GM13976 (cell line): ENCODE measurements at regions not wholly inside any gene's neighbourhood (a gene's known extent, or its start where the extent isn't known, plus 50 kb on each side); places are given as distances from the start of the nearest gene placed in this dataset.

Experiments used
- DNase-seq: peaks from one replicate; pipeline ENCODE4 v3.0.0; 2012; ENCODE audit warnings: low spot score
- CTCF ChIP-seq: IDR thresholded peaks from 2 replicates; pipeline ENCODE4 v1.5.1; 2012; ENCODE audit warnings: borderline replicate concordance, mild to moderate bottlenecking; ENCODE audit not compliant: insufficient read depth; ENCODE audit errors: extremely low read depth, missing control alignments, control extremely low read depth
- in situ Hi-C: fragments of 300-500 bp; cut with MboI; formaldehyde crosslinking; loops from one replicate; pipeline ENCODE4 v1.12.0; 2022; ENCODE audit warnings: low sequenced_read_pairs, mixed read lengths, inconsistent platforms; ENCODE audit not compliant: unreplicated experiment

GRCh38 chr2:19128148-19128547 is 230.3 kb downstream of the OSR1 start:
- in situ Hi-C loops, result no loop called here

GRCh38 chr2:19127616-19128015 is 230.8 kb downstream of the OSR1 start:
- no peak for TF ChIP-seq CTCF
- in situ Hi-C loops, result no loop called here
- no peak for DNase-seq

More at GRCh38 chr2:19128148-19128547, 230.3 kb downstream of the OSR1 start:
- DNase-seq, result no peak
- no peak for TF ChIP-seq CTCF

GRCh38 chr2:19125901-19126680 is 232.3 kb downstream of the OSR1 start:
- in situ Hi-C loops, result no loop called here
- DNase-seq, result no peak
- no peak for TF ChIP-seq CTCF

- in situ Hi-C loops, result no loop called here
- TF ChIP-seq CTCF, result no peak
- DNase-seq, result no peak
Measured at GRCh38 chr2:19124135-19124534, 234.3 kb downstream of the OSR1 start.

- no peak for DNase-seq
- in situ Hi-C loops, result no loop called here
- TF ChIP-seq CTCF, result no peak
Measured at GRCh38 chr2:19123556-19123955, 234.9 kb downstream of the OSR1 start.

- in situ Hi-C loops, result no loop called here
Measured at GRCh38 chr2:19122220-19122619, 236.2 kb downstream of the OSR1 start.

More at GRCh38 chr2:19122220-19122619, 236.2 kb downstream of the OSR1 start:
- no peak for TF ChIP-seq CTCF
- DNase-seq, result no peak
